Stomach (tissue), 8 donors: ENCODE measurements at regions not wholly inside any gene's neighbourhood (a gene's known extent, or its start where the extent isn't known, plus 50 kb on each side); places are given as distances from the start of the nearest gene placed in this dataset.

Experiments used
- DNase-seq, 2 donors: peaks; one replicate each; pipeline versions ENCODE4 v3.0.0 to v3.0.0-alpha.2; 2013 to 2019
- H3K27ac ChIP-seq, 5 donors: fragments of 200-600 bp in 4 of 5; sonication (generic) in 4 of 5; one replicate each; pipeline ENCODE4 v1.5.1; 2013 to 2019; ENCODE audit warnings: mild to moderate bottlenecking in 1 of 5, moderate library complexity in 1 of 5
- H3K27me3 ChIP-seq, 3 donors: fragments of 200-600 bp; sonication (generic); one replicate each; pipeline ENCODE4 v1.5.1; 2017 to 2019; ENCODE audit warnings: mixed run types in 1 of 3
- H3K36me3 ChIP-seq, 4 donors: fragments of 200-600 bp; sonication (generic); 1 replicate in 3 of 4; 2 replicates in 1 of 4; pipeline ENCODE4 v1.5.1; 2016 to 2019
- H3K4me1 ChIP-seq, 4 donors: fragments of 200-600 bp; sonication (generic); one replicate each; pipeline ENCODE4 v1.5.1; 2016 to 2019
- H3K4me3 ChIP-seq, 4 donors: fragments of 200-600 bp; sonication (generic) in 3 of 4; one replicate each; pipeline ENCODE4 v1.5.1; 2016 to 2019; ENCODE audit warnings: mild to moderate bottlenecking in 1 of 4
- H3K9me3 ChIP-seq, 4 donors: fragments of 200-600 bp; sonication (generic); one replicate each; pipeline ENCODE4 v1.5.1; 2016 to 2019
- CTCF ChIP-seq, 7 experiments: fragments of 450-650 bp in 4 of 7; fragments of 200-600 bp in 3 of 7; sonication (generic) in 3 of 7; IDR thresholded peaks; one replicate each; pipeline ENCODE4 v1.5.1; 2016 to 2019; ENCODE audit warnings: antibody characterized with exemption in 7 of 7, control low read depth in 2 of 7, mild to moderate bottlenecking in 1 of 7
- EP300 ChIP-seq: sonication (generic); formaldehyde crosslinking; IDR thresholded peaks from one replicate; pipeline ENCODE4 v1.6.1; 2017; ENCODE audit warnings: antibody characterized with exemption
- POLR2A ChIP-seq, 4 donors: fragments of 450-650 bp; IDR thresholded peaks; one replicate each; pipeline ENCODE4 v1.6.1; 2016; ENCODE audit warnings: antibody characterized with exemption in 4 of 4, control low read depth in 2 of 4, mild to moderate bottlenecking in 1 of 4, moderate library complexity in 1 of 4
- POLR2AphosphoS5 ChIP-seq, 3 donors: sonication (generic); formaldehyde crosslinking; IDR thresholded peaks; one replicate each; pipeline ENCODE4 v1.6.1; 2016; ENCODE audit warnings: antibody characterized with exemption in 3 of 3
- WGBS, 5 donors: extraction: QIAGEN DNeasy Blood & Tissue Kit in 3 of 5; methylation state at CpG; one replicate each; pipeline versions ENCODE4 v1.1.5 to v1.1.7; 2013 to 2018; 5-methylcytosine and 5-hydroxymethylcytosine counted together
- intact Hi-C: fragments of 100-400 bp; cut with DNase I; formaldehyde crosslinking; loops from one replicate; pipeline ENCODE4 v1.15.1; 2023; ENCODE audit warnings: low total_unique reads
- donor health status: healthy with polysubstance abuse.
- donor health status: Bipolar disorder and iron deficiency.
- donor health status: healthy.

- Histone ChIP-seq H3K4me3 (no peak overlapping the region), H3K27me3 (no peaks in the 10 kb centered on the region), H3K27ac (no peak overlapping the region), H3K36me3 (no peaks in the 10 kb centered on the region), H3K4me1 (no peaks in the 10 kb centered on the region), H3K9me3 (no peaks in the 10 kb centered on the region)
- intact Hi-C loops = no loop called here
- no peak for TF ChIP-seq POLR2AphosphoS5 (IDR thresholded peaks at IDR 0.05)
- TF ChIP-seq CTCF (IDR thresholded peaks at IDR 0.05) = no peak
- TF ChIP-seq POLR2A (IDR thresholded peaks at IDR 0.05) = no peak
- DNase-seq = no peak
- WGBS, 5 donors = 69 to 89% (median 85%) methylated on average over 4 of the region's 4 CpGs
These were observed 335.3 kb downstream of the MYCN start for GRCh38 chr2:16275661-16276060.

GRCh38 chr2:16275131-16275530, 334.8 kb downstream of the MYCN start:
- no peaks in the 10 kb centered on the region for H3K9me3 ChIP-seq
- no peaks in the 10 kb centered on the region for H3K36me3 ChIP-seq
- 88 to 96% (median 90%) methylated on average over 4 of the region's 4 CpGs for WGBS, 5 donors
- H3K27ac ChIP-seq = no peak overlapping the region
- DNase-seq = no peak
- no peaks in the 10 kb centered on the region for H3K4me1 ChIP-seq
- no peak overlapping the region for H3K4me3 ChIP-seq
- intact Hi-C loops = no loop called here
- no peaks in the 10 kb centered on the region for H3K27me3 ChIP-seq
- TF ChIP-seq CTCF (IDR thresholded peaks at IDR 0.05) = no peak
- TF ChIP-seq POLR2A (IDR thresholded peaks at IDR 0.05) = no peak
- TF ChIP-seq POLR2AphosphoS5 (IDR thresholded peaks at IDR 0.05) = no peak
- no peak for TF ChIP-seq EP300

- H3K36me3 ChIP-seq = no peaks in the 10 kb centered on the region
- no peaks in the 10 kb centered on the region for H3K9me3 ChIP-seq
- intact Hi-C loops = no loop called here
- no peaks in the 10 kb centered on the region for H3K4me1 ChIP-seq
- no peaks in the 10 kb centered on the region for H3K27me3 ChIP-seq
- no peak overlapping the region for H3K4me3 ChIP-seq
- DNase-seq = no peak
- no peak for TF ChIP-seq POLR2A (IDR thresholded peaks at IDR 0.05)
- no peak for TF ChIP-seq CTCF (IDR thresholded peaks at IDR 0.05)
- no peak for TF ChIP-seq EP300
- TF ChIP-seq POLR2AphosphoS5 (IDR thresholded peaks at IDR 0.05) = no peak
- no peak overlapping the region for H3K27ac ChIP-seq
These were observed 332.8 kb downstream of the MYCN start for GRCh38 chr2:16273111-16273510.

GRCh38 chr2:16272038-16272788, 331.9 kb downstream of the MYCN start:
- Histone ChIP-seq H3K27ac (no peak overlapping the region), H3K36me3 (no peaks in the 10 kb centered on the region), H3K27me3 (no peaks in the 10 kb centered on the region), H3K4me3 (no peak overlapping the region), H3K4me1 (no peaks in the 10 kb centered on the region), H3K9me3 (no peaks in the 10 kb centered on the region)
- intact Hi-C loops = no loop called here
- 86 to 91% (median 88%) methylated on average over 10 of the region's 10 CpGs for WGBS, 5 donors
- TF ChIP-seq CTCF (IDR thresholded peaks at IDR 0.05) (no peak), POLR2AphosphoS5 (IDR thresholded peaks at IDR 0.05) (no peak), EP300 (no peak), POLR2A (IDR thresholded peaks at IDR 0.05) (no peak)
- no peak for DNase-seq
